Cardiac fibroblast (primary cell): ENCODE measurements at regions not wholly inside any gene's neighbourhood (a gene's known extent, or its start where the extent isn't known, plus 50 kb on each side); places are given as distances from the start of the nearest gene placed in this dataset.
"Not testable (repeated sequence)": the region's sequence is repeated elsewhere in the genome, so short reads cannot be mapped to it uniquely, and the experiment has no call there.

Source experiments
- DNase-seq, 2 donors: peaks; one replicate each; pipeline versions ENCODE4 v3.0.0 to v3.0.0-alpha.2; 2010; ENCODE audit warnings: low read depth in 2 of 2
- H3K4me3 ChIP-seq, 2 donors: replicated peaks in 1 of 2; 1 replicate in 1 of 2; 2 replicates in 1 of 2; pipeline ENCODE4 v1.5.1; 2011; ENCODE audit warnings: low read depth in 2 of 2, low read length in 2 of 2, mild to moderate bottlenecking in 2 of 2, moderate library complexity in 1 of 2
- TF ChIP-seq, protein P1 (sequence below): IDR thresholded peaks from one replicate; pipeline ENCODE4 v1.5.1; 2011; ENCODE audit warnings: low read depth, mild to moderate bottlenecking, low read length, inconsistent platforms

DNA sequence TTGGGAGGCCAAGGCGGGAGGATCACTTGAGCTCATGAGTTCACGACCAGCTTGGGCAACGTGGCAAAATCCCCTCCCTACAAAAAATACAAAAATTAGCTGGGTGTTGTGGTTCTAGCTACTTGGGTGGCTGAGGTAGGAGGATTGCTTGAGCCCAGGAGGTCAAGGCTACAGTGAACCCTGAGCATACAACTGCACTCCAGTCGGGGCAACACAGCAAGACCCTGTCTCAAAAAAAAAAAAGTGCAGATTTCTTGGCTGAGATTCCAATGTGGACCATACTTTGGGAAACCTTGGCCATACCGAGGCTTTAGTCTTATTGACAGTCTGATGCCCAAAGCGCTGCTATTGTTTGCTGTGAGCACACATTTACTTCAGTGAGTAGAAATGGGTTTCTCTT, 113.6 kb upstream of the CLINT1 start:
- TF ChIP-seq, protein P1, sequence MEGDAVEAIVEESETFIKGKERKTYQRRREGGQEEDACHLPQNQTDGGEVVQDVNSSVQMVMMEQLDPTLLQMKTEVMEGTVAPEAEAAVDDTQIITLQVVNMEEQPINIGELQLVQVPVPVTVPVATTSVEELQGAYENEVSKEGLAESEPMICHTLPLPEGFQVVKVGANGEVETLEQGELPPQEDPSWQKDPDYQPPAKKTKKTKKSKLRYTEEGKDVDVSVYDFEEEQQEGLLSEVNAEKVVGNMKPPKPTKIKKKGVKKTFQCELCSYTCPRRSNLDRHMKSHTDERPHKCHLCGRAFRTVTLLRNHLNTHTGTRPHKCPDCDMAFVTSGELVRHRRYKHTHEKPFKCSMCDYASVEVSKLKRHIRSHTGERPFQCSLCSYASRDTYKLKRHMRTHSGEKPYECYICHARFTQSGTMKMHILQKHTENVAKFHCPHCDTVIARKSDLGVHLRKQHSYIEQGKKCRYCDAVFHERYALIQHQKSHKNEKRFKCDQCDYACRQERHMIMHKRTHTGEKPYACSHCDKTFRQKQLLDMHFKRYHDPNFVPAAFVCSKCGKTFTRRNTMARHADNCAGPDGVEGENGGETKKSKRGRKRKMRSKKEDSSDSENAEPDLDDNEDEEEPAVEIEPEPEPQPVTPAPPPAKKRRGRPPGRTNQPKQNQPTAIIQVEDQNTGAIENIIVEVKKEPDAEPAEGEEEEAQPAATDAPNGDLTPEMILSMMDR, result no peak
- DNase-seq, result no peak
- no peak overlapping the region for H3K4me3 ChIP-seq

DNA sequence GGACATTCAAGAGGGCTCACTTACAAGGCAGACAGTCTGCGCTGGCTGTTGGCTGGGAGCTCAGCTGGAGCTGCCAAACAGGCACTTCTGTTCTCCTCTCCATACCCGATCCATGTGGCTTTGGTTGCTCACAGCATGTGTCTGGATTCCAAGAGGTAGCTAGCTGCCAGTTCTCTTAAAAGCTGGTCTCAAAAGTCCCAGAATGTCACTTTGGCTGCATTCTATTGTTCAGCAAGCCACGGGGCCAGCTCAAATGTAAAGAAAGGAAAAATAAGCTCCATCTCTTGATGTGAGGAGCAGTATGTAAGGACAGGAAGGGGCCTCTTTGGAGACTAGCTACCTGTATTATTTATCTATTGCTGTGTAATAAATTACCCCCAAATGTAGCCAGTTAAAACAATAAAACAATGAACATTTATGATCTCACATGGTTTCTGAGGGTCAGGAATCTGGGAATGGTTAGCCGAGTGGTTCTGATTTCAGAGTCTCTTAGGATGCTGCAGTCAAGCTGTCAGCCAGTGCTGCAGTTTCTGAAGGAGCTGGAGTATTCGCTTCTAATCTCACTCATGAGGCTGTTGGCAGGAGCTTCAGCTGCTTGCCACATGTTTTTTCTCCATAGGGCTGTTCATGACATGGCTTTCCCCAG, 112.7 kb upstream of the CLINT1 start:
- TF ChIP-seq, protein P1, result no peak
- DNase-seq, result peak in 1 of 2 donors; percentile 17
- H3K4me3 ChIP-seq, result no peak overlapping the region

DNA sequence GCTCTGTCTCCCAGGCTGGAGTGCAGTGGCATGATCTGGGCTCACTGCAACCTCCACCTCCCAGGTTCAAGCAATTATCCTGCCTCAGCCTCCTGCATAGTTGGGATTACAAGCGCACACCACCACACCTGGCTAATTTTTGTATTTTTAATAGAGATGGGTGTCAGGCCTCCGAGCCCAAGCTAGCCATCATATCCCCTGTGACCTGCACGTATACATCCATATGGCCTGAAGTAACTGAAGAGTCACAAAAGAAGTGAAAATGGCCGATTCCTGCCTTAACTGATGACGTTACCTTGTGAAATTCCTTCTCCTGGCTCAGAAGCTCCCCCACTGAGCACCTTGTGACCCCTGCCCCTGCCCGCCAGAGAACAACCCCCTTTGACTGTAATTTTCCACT, 109.6 kb upstream of the CLINT1 start:
- not testable (repeated sequence) for H3K4me3 ChIP-seq, DNase-seq

DNA sequence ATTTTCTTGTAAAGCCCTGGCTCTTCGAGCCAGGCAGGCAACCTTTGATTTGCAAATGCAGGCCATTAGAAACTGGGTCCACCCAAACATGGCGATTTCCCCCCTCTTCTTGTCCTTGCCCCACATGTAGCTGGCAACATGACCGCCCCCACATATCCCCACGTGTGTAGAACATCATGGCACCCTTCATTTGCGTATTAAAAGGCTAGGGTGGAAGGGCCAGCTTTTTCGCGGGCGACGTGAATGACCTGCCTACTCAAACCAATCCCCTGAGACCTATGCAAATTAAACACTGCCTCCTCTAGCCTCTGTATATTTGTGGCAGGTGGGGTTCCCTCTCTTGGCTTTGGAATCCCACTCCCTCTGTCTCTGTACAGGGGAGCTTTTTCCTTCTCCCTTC, 107.0 kb upstream of the CLINT1 start:
- TF ChIP-seq, protein P1, result no peak
- H3K4me3 ChIP-seq, result no peak overlapping the region
- no peak for DNase-seq

DNA sequence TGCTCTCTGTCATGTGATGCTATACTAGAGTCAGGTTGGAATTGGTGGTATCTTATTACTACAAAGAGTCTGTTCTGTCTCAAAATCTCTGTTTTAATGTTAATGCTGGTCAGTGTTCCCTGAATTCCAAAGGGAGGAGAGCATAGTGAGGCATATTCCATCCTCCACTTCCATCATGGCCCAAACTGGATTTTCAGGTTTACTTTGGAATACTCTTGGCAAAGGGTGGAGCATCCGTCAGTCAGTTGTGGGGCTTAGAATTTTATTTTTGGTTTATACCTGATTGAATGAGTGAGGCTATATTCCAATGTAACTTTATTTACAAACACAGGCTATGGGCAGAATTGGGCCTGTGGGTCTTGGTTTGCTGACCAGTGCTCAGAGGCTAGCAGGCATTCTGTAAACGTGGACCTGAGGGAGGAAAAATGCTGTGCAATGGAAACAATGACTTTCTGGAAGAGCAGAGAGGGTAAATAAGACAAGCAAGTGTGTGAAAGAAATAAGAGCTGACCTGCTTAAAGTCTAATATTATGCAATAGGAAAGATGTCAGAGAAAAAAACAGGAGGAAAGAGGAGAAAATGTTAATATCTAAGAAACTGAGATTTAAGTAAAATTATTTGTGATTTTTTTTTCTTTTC, 106.2 kb upstream of the CLINT1 start:
- DNase-seq, result no peak

DNA sequence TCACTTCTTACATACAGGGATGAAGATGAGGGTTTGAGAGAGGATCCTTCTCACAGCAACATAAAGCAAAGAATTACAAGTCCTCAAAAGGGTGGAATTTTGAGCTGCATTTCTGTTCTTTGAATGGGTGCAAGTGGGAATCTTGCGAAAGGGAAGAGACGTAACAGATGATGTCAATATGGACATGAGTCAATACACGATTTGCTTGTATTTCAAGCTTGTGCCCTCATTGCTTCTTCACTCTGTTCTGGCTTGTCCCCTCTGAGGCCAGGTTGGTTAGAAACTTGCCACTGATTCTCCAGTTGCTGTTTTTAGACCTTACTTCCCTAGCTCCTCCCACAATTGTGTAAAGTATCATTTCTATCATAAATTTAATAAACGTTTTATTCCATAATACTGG, 104.8 kb upstream of the CLINT1 start:
- no peak overlapping the region for H3K4me3 ChIP-seq
- DNase-seq, result no peak
- TF ChIP-seq, protein P1, result no peak

More for the DNA sequence above, 106.2 kb upstream of the CLINT1 start:
- H3K4me3 ChIP-seq, result no peak overlapping the region
- TF ChIP-seq, protein P1, result no peak

DNA sequence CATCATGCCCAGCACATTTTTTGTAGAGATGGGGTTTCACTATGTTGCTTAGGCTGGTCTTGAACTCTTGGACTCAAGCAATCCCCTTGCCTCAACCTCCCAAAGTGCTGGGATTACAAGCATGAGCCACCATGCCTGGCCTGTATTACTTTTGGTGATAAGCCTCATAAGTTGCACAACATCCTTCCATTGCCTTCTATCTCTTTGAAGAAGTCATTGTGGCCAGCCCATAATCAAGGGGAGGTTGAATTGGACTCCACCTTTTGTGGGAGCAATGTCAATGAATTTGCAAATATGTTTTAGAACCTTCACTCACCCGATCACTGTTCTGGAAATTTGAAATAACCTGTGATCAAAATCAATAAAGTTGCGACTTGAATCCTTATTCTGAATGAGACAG, 104.3 kb upstream of the CLINT1 start:
- DNase-seq, result no peak
- TF ChIP-seq, protein P1, result no peak
- no peak overlapping the region for H3K4me3 ChIP-seq

DNA sequence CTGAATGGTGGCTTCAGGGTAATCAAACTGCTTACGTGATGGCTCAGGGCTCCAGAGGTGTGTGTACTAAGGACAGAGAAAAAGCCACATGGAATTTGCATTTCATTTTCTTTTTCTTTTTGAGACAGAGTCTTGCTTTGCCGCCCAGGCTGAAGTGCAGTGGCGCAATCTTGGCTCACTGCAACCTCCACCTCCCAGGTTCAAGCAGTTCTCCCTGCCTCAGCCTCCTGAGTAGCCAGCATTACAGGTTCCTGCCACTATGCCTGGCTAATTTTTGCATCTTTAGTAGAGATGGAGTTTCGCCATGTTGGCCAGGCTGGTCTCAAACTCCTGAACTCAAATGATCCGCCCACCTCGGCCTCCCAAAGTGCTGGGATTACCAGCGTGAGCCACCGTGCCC, 103.7 kb upstream of the CLINT1 start:
- H3K4me3 ChIP-seq, DNase-seq: not testable (repeated sequence)
